SU-DHL-6 (cell line): ENCODE measurements at regions not wholly inside any gene's neighbourhood (a gene's known extent, or its start where the extent isn't known, plus 50 kb on each side); places are given as distances from the start of the nearest gene placed in this dataset.

ENCODE experiments used
- EZH2phosphoT487 ChIP-seq: fragments of 200-600 bp; sonication (generic), shearing (Covaris generic); conservative IDR thresholded peaks from 2 replicates; pipeline ENCODE4 v1.6.1; 2018; ENCODE audit warnings: mild to moderate bottlenecking, antibody characterized with exemption, low read length, moderate library complexity, mixed read lengths
- TF ChIP-seq, protein P1 (sequence below): fragments of 200-600 bp; sonication (generic); IDR thresholded peaks from one replicate; pipeline ENCODE4 v1.5.1; 2017; ENCODE audit warnings: antibody characterized with exemption, mild to moderate bottlenecking, low read length, moderate library complexity; ENCODE audit not compliant: insufficient read depth, poor library complexity, severe bottlenecking

DNA sequence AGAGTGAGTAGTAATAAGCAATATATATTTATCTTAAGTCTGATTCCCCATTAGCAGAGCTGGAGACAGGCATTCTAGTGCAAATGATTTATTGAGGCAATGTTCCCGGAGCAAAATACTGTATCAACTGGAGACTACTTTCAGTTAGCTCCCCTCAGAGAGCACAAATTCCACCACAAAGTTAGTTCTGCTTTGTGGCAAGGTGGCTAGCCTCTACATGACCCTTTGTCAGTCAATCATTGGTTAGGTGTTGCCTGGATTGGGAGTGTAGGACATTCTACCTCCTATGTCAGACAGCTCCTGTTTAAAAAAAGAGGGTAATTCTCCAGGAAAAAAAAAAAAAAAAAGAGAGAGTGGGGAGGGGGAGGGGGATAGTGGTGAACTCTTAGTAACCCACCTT, 402.2 kb downstream of the NR4A2 start:
- TF ChIP-seq EZH2phosphoT487: no peak
- TF ChIP-seq, protein P1, sequence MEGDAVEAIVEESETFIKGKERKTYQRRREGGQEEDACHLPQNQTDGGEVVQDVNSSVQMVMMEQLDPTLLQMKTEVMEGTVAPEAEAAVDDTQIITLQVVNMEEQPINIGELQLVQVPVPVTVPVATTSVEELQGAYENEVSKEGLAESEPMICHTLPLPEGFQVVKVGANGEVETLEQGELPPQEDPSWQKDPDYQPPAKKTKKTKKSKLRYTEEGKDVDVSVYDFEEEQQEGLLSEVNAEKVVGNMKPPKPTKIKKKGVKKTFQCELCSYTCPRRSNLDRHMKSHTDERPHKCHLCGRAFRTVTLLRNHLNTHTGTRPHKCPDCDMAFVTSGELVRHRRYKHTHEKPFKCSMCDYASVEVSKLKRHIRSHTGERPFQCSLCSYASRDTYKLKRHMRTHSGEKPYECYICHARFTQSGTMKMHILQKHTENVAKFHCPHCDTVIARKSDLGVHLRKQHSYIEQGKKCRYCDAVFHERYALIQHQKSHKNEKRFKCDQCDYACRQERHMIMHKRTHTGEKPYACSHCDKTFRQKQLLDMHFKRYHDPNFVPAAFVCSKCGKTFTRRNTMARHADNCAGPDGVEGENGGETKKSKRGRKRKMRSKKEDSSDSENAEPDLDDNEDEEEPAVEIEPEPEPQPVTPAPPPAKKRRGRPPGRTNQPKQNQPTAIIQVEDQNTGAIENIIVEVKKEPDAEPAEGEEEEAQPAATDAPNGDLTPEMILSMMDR: no peak
